SK-N-SH (cell line): ENCODE measurements at regions not wholly inside any gene's neighbourhood (a gene's known extent, or its start where the extent isn't known, plus 50 kb on each side); places are given as distances from the start of the nearest gene placed in this dataset.

ENCODE experiments used
- CTCF ChIA-PET: fragments of 300-600, 350-600 bp; formaldehyde crosslinking; extraction: SDS; loops from one replicate; lab custom pipeline; 2021; lab: Yijun Ruan, JAX
- POLR2A ChIA-PET: fragments of 350-600 bp; sonication (Branson Sonifier 250); formaldehyde crosslinking; extraction: SDS; loops from one replicate; lab custom pipeline; 2020; ENCODE audit warnings: antibody characterized with exemption, inconsistent platforms; lab: Yijun Ruan, JAX
- DNase-seq: peaks from one replicate; pipeline ENCODE4 v3.0.0; 2012
- H2AFZ ChIP-seq: fragments of 200-600 bp; sonication (generic); 2 replicates; pipeline ENCODE4 v1.8.1; 2016; ENCODE audit warnings: antibody characterized with exemption, mild to moderate bottlenecking, low read depth
- H3F3A ChIP-seq: fragments of 200-600 bp; sonication (generic); replicated peaks from 2 replicates; pipeline ENCODE3; 2016; ENCODE audit warnings: antibody characterized with exemption, mild to moderate bottlenecking; ENCODE audit not compliant: insufficient read depth
- H3K27ac ChIP-seq, 2 experiments: fragments of 200-500 bp in 1 of 2; fragments of 200-600 bp in 1 of 2; sonication (Bioruptor generic) in 1 of 2; sonication (generic), shearing (Covaris generic) in 1 of 2; 2 replicates each; pipeline versions ENCODE4 v1.5.1 to v1.6.1; 2014 to 2016; ENCODE audit warnings: low read depth in 2 of 2, inconsistent platforms in 1 of 2, low read length in 1 of 2, mild to moderate bottlenecking in 1 of 2, mixed read lengths in 1 of 2
- H3K27me3 ChIP-seq: fragments of 200-600 bp; sonication (generic), shearing (Covaris generic); 2 replicates; pipeline ENCODE4 v1.6.1; 2016; ENCODE audit warnings: mixed run types; ENCODE audit not compliant: insufficient read depth
- H3K36me3 ChIP-seq, 2 experiments: fragments of 200-500 bp in 1 of 2; fragments of 200-600 bp in 1 of 2; sonication (Bioruptor generic) in 1 of 2; sonication (generic) in 1 of 2; replicated peaks in 1 of 2; 2 replicates each; pipeline versions ENCODE3 to v1.5.1; 2014 to 2016; ENCODE audit warnings: low read length in 1 of 2, mild to moderate bottlenecking in 1 of 2; ENCODE audit not compliant: insufficient read depth in 2 of 2, control insufficient read depth in 1 of 2
- H3K4me1 ChIP-seq, 2 experiments: fragments of 200-500 bp in 1 of 2; fragments of 200-600 bp in 1 of 2; sonication (Bioruptor generic) in 1 of 2; sonication (generic), shearing (Covaris generic) in 1 of 2; 2 replicates each; pipeline versions ENCODE4 v1.5.1 to v1.6.1; 2014 to 2016; ENCODE audit warnings: low read depth in 1 of 2, low read length in 1 of 2, mixed run types in 1 of 2; ENCODE audit not compliant: insufficient read depth in 2 of 2, control insufficient read depth in 1 of 2
- H3K4me2 ChIP-seq: fragments of 200-600 bp; sonication (generic), shearing (Covaris generic); 2 replicates; pipeline ENCODE4 v1.6.1; 2017; ENCODE audit warnings: mixed run types
- H3K4me3 ChIP-seq, 2 experiments: fragments of 200-500 bp in 1 of 2; fragments of 200-600 bp in 1 of 2; sonication (Bioruptor generic) in 1 of 2; sonication (generic), shearing (Covaris generic) in 1 of 2; 2 replicates each; pipeline versions ENCODE4 v1.5.1 to v1.8.1; 2014 to 2016; ENCODE audit warnings: low read depth in 2 of 2, inconsistent platforms in 1 of 2, low read length in 1 of 2, mild to moderate bottlenecking in 1 of 2, mixed read lengths in 1 of 2, moderate library complexity in 1 of 2
- H3K79me2 ChIP-seq: fragments of 200-600 bp; sonication (generic); 2 replicates; pipeline ENCODE4 v1.8.1; 2017; ENCODE audit warnings: mild to moderate bottlenecking; ENCODE audit not compliant: insufficient read depth
- H3K9ac ChIP-seq: fragments of 200-600 bp; sonication (generic); 2 replicates; pipeline ENCODE4 v1.6.1; 2017; ENCODE audit warnings: mixed run types
- H3K9me2 ChIP-seq: fragments of 200-600 bp; sonication (generic); 2 replicates; pipeline ENCODE4 v1.6.1; 2017; ENCODE audit warnings: mixed run types
- H3K9me3 ChIP-seq: fragments of 200-600 bp; sonication (generic); 2 replicates; pipeline ENCODE4 v1.6.1; 2017; ENCODE audit warnings: mixed run types, mild to moderate bottlenecking, moderate library complexity
- H4K20me1 ChIP-seq: fragments of 200-600 bp; sonication (generic); 2 replicates; pipeline ENCODE4 v1.6.1; 2017; ENCODE audit warnings: mild to moderate bottlenecking, mixed run types; ENCODE audit not compliant: insufficient read depth
- EP300 ChIP-seq, 2 experiments: IDR thresholded peaks; 2 replicates each; pipeline versions ENCODE4 v1.4.0 to v1.6.1; 2012; ENCODE audit warnings: borderline replicate concordance in 1 of 2, low read depth in 1 of 2, low read length in 1 of 2
- GABPA ChIP-seq: IDR thresholded peaks from 2 replicates; pipeline ENCODE4 v1.4.0; 2012; ENCODE audit warnings: low read depth, mild to moderate bottlenecking
- JUND ChIP-seq: IDR thresholded peaks from 2 replicates; pipeline ENCODE4 v1.4.0; 2012
- NRF1 ChIP-seq: IDR thresholded peaks from 2 replicates; pipeline ENCODE4 v1.6.1; 2012; ENCODE audit warnings: low read depth, mild to moderate bottlenecking, low read length
- TCF12 ChIP-seq: IDR thresholded peaks from 2 replicates; pipeline ENCODE4 v1.4.0; 2012
- USF1 ChIP-seq: IDR thresholded peaks from 2 replicates; pipeline ENCODE4 v1.4.0; 2012; ENCODE audit warnings: low read depth, borderline replicate concordance
- YY1 ChIP-seq: IDR thresholded peaks from 2 replicates; pipeline ENCODE4 v1.4.0; 2012; ENCODE audit warnings: low read depth, mild to moderate bottlenecking
- ZBTB33 ChIP-seq: IDR thresholded peaks from 2 replicates; pipeline ENCODE4 v1.4.0; 2012; ENCODE audit warnings: low read depth, borderline replicate concordance
- WGBS: methylation state at CpG from one replicate; pipeline ENCODE4 v1.1.6; 2017; ENCODE audit warnings: low lambda C conversion rate; 5-methylcytosine and 5-hydroxymethylcytosine counted together
- TF ChIP-seq, protein P1 (sequence below): IDR thresholded peaks from 2 replicates; pipeline ENCODE4; 2012

- WGBS = 13% methylated on average over 2 of the region's 2 CpGs
- CTCF ChIA-PET = interaction anchor here (1.5 kb wide), 1 partner anchor 11 kb away, joined by 3 read pairs; no protein-coding TSS in a partner anchor
- POLR2A ChIA-PET = no interaction called here
Measured at GRCh38 chrX:121169099-121170035, 122.0 kb downstream of the GLUD2 start.

GRCh38 chrX:121172703-121173102 lies 125.3 kb downstream of the GLUD2 start:
- CTCF ChIA-PET = no interaction called here
- WGBS = 2% methylated on average over 2 of the region's 2 CpGs

More at GRCh38 chrX:121169099-121170035, 122.0 kb downstream of the GLUD2 start:
- H3K79me2 ChIP-seq = no peaks in the 10 kb centered on the region
- no peaks in the 10 kb centered on the region for H3K4me1 ChIP-seq
- DNase-seq = no peak
- H3K9ac ChIP-seq = no peak overlapping the region
- no peaks in the 10 kb centered on the region for H3K9me3 ChIP-seq
- no peak overlapping the region for H3K4me2 ChIP-seq
- H3F3A ChIP-seq = no peaks in the 10 kb centered on the region
- peaks cover 5% of the 10 kb centered on the region; the same call in 1 of the 2 replicates for H3K27me3 ChIP-seq
- no peak overlapping the region for H2AFZ ChIP-seq
- no peaks in the 10 kb centered on the region for H4K20me1 ChIP-seq
- H3K4me3 ChIP-seq = no peak overlapping the region
- H3K36me3 ChIP-seq = no peaks in the 10 kb centered on the region
- no peaks in the 10 kb centered on the region for H3K9me2 ChIP-seq
- no peak for TF ChIP-seq JUND
- H3K27ac ChIP-seq = no peak overlapping the region

More at GRCh38 chrX:121172703-121173102, 125.3 kb downstream of the GLUD2 start:
- Histone ChIP-seq H3F3A (no peaks in the 10 kb centered on the region), H3K4me1 (no peaks in the 10 kb centered on the region), H3K4me3 (no peak overlapping the region), H3K9me2 (no peaks in the 10 kb centered on the region), H3K36me3 (no peaks in the 10 kb centered on the region), H4K20me1 (no peaks in the 10 kb centered on the region), H3K27ac (no peak overlapping the region), H3K4me2 (no peak overlapping the region), H2AFZ (no peak overlapping the region), H3K27me3 (no peaks in the 10 kb centered on the region), H3K9ac (no peak overlapping the region), H3K79me2 (no peaks in the 10 kb centered on the region), H3K9me3 (no peaks in the 10 kb centered on the region)
- DNase-seq = no peak
- no peak for TF ChIP-seq NRF1
- no peak for TF ChIP-seq JUND
- TF ChIP-seq ZBTB33 = no peak
- TF ChIP-seq GABPA = no peak
- no peak for TF ChIP-seq TCF12
- TF ChIP-seq YY1 = no peak
- TF ChIP-seq, protein P1, sequence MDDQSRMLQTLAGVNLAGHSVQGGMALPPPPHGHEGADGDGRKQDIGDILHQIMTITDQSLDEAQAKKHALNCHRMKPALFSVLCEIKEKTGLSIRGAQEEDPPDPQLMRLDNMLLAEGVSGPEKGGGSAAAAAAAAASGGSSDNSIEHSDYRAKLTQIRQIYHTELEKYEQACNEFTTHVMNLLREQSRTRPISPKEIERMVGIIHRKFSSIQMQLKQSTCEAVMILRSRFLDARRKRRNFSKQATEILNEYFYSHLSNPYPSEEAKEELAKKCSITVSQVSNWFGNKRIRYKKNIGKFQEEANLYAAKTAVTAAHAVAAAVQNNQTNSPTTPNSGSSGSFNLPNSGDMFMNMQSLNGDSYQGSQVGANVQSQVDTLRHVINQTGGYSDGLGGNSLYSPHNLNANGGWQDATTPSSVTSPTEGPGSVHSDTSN = no peak
- no peak for TF ChIP-seq USF1
- no peak for TF ChIP-seq EP300 (IDR thresholded peaks at IDR 0.05; ENCODE audit: borderline replicate concordance in 1 of 2, low read depth in 1 of 2, low read length in 1 of 2)
- POLR2A ChIA-PET = no interaction called here
